GM06990 (cell line): ENCODE measurements at regions not wholly inside any gene's neighbourhood (a gene's known extent, or its start where the extent isn't known, plus 50 kb on each side); places are given as distances from the start of the nearest gene placed in this dataset.

Source experiments
- DNase-seq: peaks from one replicate; pipeline ENCODE4 v3.0.0-alpha.2; 2011; ENCODE audit not compliant: insufficient read length; ENCODE audit errors: extremely low read depth
- H3K27me3 ChIP-seq: replicated peaks from 2 replicates; pipeline ENCODE4 v1.6.0; 2011; ENCODE audit warnings: low read length; ENCODE audit not compliant: control insufficient read depth, insufficient read depth
- H3K36me3 ChIP-seq: 2 replicates; pipeline ENCODE4 v1.5.1; 2011; ENCODE audit warnings: low read length; ENCODE audit not compliant: control insufficient read depth, insufficient read depth
- H3K4me3 ChIP-seq: replicated peaks from 2 replicates; pipeline ENCODE4 v1.5.1; 2011; ENCODE audit warnings: low read depth, mild to moderate bottlenecking, control low read depth, low read length
- CTCF ChIP-seq: IDR thresholded peaks from 2 replicates; pipeline ENCODE4 v1.5.1; 2011; ENCODE audit warnings: low read length, control low read depth, mild to moderate bottlenecking, inconsistent platforms; ENCODE audit not compliant: insufficient read depth, poor library complexity, severe bottlenecking

GRCh38 chr3:154778057-154778456 lies 302.1 kb upstream of the MME start:
- H3K36me3 ChIP-seq: no peaks in the 10 kb centered on the region
- H3K4me3 ChIP-seq: no peak overlapping the region
- H3K27me3 ChIP-seq: no peaks in the 10 kb centered on the region
- TF ChIP-seq CTCF: no peak
- no peak for DNase-seq

- Histone ChIP-seq H3K36me3 (no peaks in the 10 kb centered on the region), H3K27me3 (no peaks in the 10 kb centered on the region), H3K4me3 (no peak overlapping the region)
- no peak for TF ChIP-seq CTCF
- no peak for DNase-seq
These were observed 303.4 kb upstream of the MME start for GRCh38 chr3:154776549-154777225.

GRCh38 chr3:154775821-154776548 lies 304.1 kb upstream of the MME start:
- DNase-seq: no peak
- TF ChIP-seq CTCF: no peak
- no peak overlapping the region for H3K4me3 ChIP-seq
- H3K36me3 ChIP-seq: no peaks in the 10 kb centered on the region
- no peaks in the 10 kb centered on the region for H3K27me3 ChIP-seq

GRCh38 chr3:154766765-154767503 lies 313.2 kb upstream of the MME start:
- Histone ChIP-seq H3K4me3 (no peak overlapping the region), H3K27me3 (no peaks in the 10 kb centered on the region), H3K36me3 (no peaks in the 10 kb centered on the region)
- no peak for DNase-seq
- no peak for TF ChIP-seq CTCF

GRCh38 chr3:154764856-154765640 lies 315.1 kb upstream of the MME start:
- no peak for DNase-seq
- Histone ChIP-seq H3K4me3 (no peak overlapping the region), H3K36me3 (no peaks in the 10 kb centered on the region), H3K27me3 (no peaks in the 10 kb centered on the region)
- no peak for TF ChIP-seq CTCF
